Astrocyte (in vitro differentiated cells and primary cell): ENCODE measurements at regions not wholly inside any gene's neighbourhood (a gene's known extent, or its start where the extent isn't known, plus 50 kb on each side); places are given as distances from the start of the nearest gene placed in this dataset.

ENCODE experiments used
- EZH2 ChIP-seq: IDR thresholded peaks from 2 replicates; pipeline ENCODE4 v1.6.1; 2012; ENCODE audit warnings: mild to moderate bottlenecking, low read length, inconsistent platforms; ENCODE audit not compliant: insufficient read depth
- TF ChIP-seq, protein P1 (sequence below): IDR thresholded peaks from 2 replicates; pipeline ENCODE4 v1.5.1; 2011; ENCODE audit warnings: low read depth, mild to moderate bottlenecking, inconsistent platforms, low read length, moderate library complexity; ENCODE audit not compliant: insufficient read depth

GRCh38 chr6:156336089-156336488 lies 441.1 kb upstream of the ARID1B start:
- TF ChIP-seq, protein P1, sequence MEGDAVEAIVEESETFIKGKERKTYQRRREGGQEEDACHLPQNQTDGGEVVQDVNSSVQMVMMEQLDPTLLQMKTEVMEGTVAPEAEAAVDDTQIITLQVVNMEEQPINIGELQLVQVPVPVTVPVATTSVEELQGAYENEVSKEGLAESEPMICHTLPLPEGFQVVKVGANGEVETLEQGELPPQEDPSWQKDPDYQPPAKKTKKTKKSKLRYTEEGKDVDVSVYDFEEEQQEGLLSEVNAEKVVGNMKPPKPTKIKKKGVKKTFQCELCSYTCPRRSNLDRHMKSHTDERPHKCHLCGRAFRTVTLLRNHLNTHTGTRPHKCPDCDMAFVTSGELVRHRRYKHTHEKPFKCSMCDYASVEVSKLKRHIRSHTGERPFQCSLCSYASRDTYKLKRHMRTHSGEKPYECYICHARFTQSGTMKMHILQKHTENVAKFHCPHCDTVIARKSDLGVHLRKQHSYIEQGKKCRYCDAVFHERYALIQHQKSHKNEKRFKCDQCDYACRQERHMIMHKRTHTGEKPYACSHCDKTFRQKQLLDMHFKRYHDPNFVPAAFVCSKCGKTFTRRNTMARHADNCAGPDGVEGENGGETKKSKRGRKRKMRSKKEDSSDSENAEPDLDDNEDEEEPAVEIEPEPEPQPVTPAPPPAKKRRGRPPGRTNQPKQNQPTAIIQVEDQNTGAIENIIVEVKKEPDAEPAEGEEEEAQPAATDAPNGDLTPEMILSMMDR: no peak
- TF ChIP-seq EZH2: no peak
